ENCODE measurements at regions not wholly inside any gene's neighbourhood (a gene's known extent, or its start where the extent isn't known, plus 50 kb on each side); places are given as distances from the start of the nearest gene placed in this dataset.

GRCh38 chr14:55734731-55735130, 154.7 kb downstream of the KTN1 start:
- DNase-seq, result no peak

GRCh38 chr14:55739967-55740648, 160.1 kb downstream of the KTN1 start:
- no peak for DNase-seq

- no peak for DNase-seq
Observed at GRCh38 chr14:55740649-55740989, 160.6 kb downstream of the KTN1 start.

- no peak for DNase-seq
Observed at GRCh38 chr14:55741240-55741639, 161.2 kb downstream of the KTN1 start.

GRCh38 chr14:55743551-55743950, 163.5 kb downstream of the KTN1 start:
- DNase-seq, result no peak

- no peak for DNase-seq
Observed at GRCh38 chr14:55744321-55744720, 164.3 kb downstream of the KTN1 start.

GRCh38 chr14:55745906-55746305, 165.9 kb downstream of the KTN1 start:
- no peak for DNase-seq

GRCh38 chr14:55746558-55746957, 166.6 kb downstream of the KTN1 start:
- DNase-seq, result no peak

GRCh38 chr14:55747186-55747585, 167.2 kb downstream of the KTN1 start:
- no peak for DNase-seq

GRCh38 chr14:55749201-55749812, 169.3 kb downstream of the KTN1 start:
- no peak for DNase-seq

- DNase-seq, result no peak
Observed at GRCh38 chr14:55749946-55750345, 169.9 kb downstream of the KTN1 start.

- no peak for DNase-seq
Observed at GRCh38 chr14:55752580-55753390, 172.8 kb downstream of the KTN1 start.

- DNase-seq, result no peak
Observed at GRCh38 chr14:55754471-55754870, 174.5 kb downstream of the KTN1 start.

- no peak for DNase-seq
Observed at GRCh38 chr14:55754871-55755270, 174.9 kb downstream of the KTN1 start.

GRCh38 chr14:55756078-55756477, 176.1 kb downstream of the KTN1 start:
- no peak for DNase-seq

- DNase-seq, result no peak
Observed at GRCh38 chr14:55756557-55756956, 176.6 kb downstream of the KTN1 start.

GRCh38 chr14:55758796-55759195, 178.8 kb downstream of the KTN1 start:
- no peak for DNase-seq

- DNase-seq, result no peak
Observed at GRCh38 chr14:55760789-55761566, 181.0 kb downstream of the KTN1 start.

- DNase-seq, result no peak
Observed at GRCh38 chr14:55761651-55762050, 181.6 kb downstream of the KTN1 start.

- no peak for DNase-seq
Observed at GRCh38 chr14:55762595-55763232, 182.7 kb downstream of the KTN1 start.

GRCh38 chr14:55764784-55765183, 184.8 kb downstream of the KTN1 start:
- no peak for DNase-seq

GRCh38 chr14:55766071-55766470, 186.1 kb downstream of the KTN1 start:
- DNase-seq, result no peak

GRCh38 chr14:55767286-55767685, 187.3 kb downstream of the KTN1 start:
- DNase-seq, result no peak
